Chondrocyte (in vitro differentiated cells): ENCODE measurements at regions not wholly inside any gene's neighbourhood (a gene's known extent, or its start where the extent isn't known, plus 50 kb on each side); places are given as distances from the start of the nearest gene placed in this dataset.

Experiments used
- DNase-seq: peaks from one replicate; pipeline ENCODE4 v3.0.0; 2021; ENCODE audit warnings: mixed read lengths, low spot score
- H3K27ac Mint-ChIP-seq: one replicate; pipeline ENCODE4 v1.8.0; 2021; ENCODE audit warnings: mild to moderate bottlenecking, moderate library complexity, mixed read lengths; ENCODE audit not compliant: unreplicated experiment
- H3K27me3 Mint-ChIP-seq: 2 replicates; pipeline ENCODE4 v1.8.0; 2021; ENCODE audit warnings: low read depth, mixed read lengths
- H3K36me3 Mint-ChIP-seq: 2 replicates; pipeline ENCODE4 v1.8.0; 2021; ENCODE audit warnings: low read depth, mixed read lengths
- H3K4me1 Mint-ChIP-seq: 2 replicates; pipeline ENCODE4 v1.8.0; 2021; ENCODE audit warnings: low read depth, mild to moderate bottlenecking, mixed read lengths
- H3K4me3 Mint-ChIP-seq: one replicate; pipeline ENCODE4 v1.8.0; 2021; ENCODE audit warnings: mild to moderate bottlenecking, moderate library complexity, mixed read lengths; ENCODE audit not compliant: unreplicated experiment
- H3K9me3 Mint-ChIP-seq: 2 replicates; pipeline ENCODE4 v1.8.0; 2021; ENCODE audit warnings: low read depth, mixed read lengths
- TF ChIP-seq, protein P1 (sequence below): fragments of 200-600 bp; sonication (generic); IDR thresholded peaks from 2 replicates; pipeline ENCODE4 v1.5.0; 2021; ENCODE audit warnings: antibody characterized with exemption, mild to moderate bottlenecking, moderate library complexity

- no peak overlapping the region for H3K4me3 Mint-ChIP-seq
- peaks cover 9% of the 10 kb centered on the region for H3K4me1 Mint-ChIP-seq
- H3K9me3 Mint-ChIP-seq = no peaks in the 10 kb centered on the region
- H3K36me3 Mint-ChIP-seq = no peaks in the 10 kb centered on the region
- no peak for DNase-seq
- H3K27ac Mint-ChIP-seq = no peak overlapping the region
- TF ChIP-seq, protein P1, sequence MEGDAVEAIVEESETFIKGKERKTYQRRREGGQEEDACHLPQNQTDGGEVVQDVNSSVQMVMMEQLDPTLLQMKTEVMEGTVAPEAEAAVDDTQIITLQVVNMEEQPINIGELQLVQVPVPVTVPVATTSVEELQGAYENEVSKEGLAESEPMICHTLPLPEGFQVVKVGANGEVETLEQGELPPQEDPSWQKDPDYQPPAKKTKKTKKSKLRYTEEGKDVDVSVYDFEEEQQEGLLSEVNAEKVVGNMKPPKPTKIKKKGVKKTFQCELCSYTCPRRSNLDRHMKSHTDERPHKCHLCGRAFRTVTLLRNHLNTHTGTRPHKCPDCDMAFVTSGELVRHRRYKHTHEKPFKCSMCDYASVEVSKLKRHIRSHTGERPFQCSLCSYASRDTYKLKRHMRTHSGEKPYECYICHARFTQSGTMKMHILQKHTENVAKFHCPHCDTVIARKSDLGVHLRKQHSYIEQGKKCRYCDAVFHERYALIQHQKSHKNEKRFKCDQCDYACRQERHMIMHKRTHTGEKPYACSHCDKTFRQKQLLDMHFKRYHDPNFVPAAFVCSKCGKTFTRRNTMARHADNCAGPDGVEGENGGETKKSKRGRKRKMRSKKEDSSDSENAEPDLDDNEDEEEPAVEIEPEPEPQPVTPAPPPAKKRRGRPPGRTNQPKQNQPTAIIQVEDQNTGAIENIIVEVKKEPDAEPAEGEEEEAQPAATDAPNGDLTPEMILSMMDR = no peak
- H3K27me3 Mint-ChIP-seq = no peaks in the 10 kb centered on the region
These were observed 89.2 kb upstream of the PELI1 start for GRCh38 chr2:64233376-64233922.

DNA sequence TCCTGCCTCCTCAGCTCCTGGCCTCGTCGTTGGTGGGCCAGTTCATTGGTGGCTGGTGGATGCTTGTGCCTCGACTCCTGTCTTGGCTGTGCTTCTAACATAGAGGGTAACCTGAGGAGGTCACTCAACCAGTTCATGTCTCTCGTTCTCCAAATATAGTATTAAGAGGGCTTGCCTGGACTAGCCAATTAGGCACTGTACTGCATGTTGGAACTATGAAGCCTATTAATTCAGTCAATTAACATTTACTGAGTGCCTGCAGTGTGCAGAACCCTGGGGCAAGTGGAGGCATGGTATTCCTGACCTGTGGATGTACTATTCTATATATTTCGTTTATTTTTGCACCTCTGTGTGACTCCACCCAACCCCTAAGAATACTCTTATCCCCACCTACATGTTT is 89.9 kb upstream of the PELI1 start:
- Mint-ChIP-seq H3K36me3 (no peaks in the 10 kb centered on the region), H3K27me3 (no peaks in the 10 kb centered on the region), H3K4me3 (no peak overlapping the region), H3K9me3 (no peaks in the 10 kb centered on the region), H3K4me1 (peaks cover 5% of the 10 kb centered on the region), H3K27ac (no peak overlapping the region)
- no peak for DNase-seq
- TF ChIP-seq, protein P1 = no peak

GRCh38 chr2:64234785-64235184 is 90.6 kb upstream of the PELI1 start:
- Mint-ChIP-seq H3K4me3 (no peak overlapping the region), H3K27me3 (no peaks in the 10 kb centered on the region), H3K36me3 (no peaks in the 10 kb centered on the region), H3K27ac (no peak overlapping the region), H3K4me1 (peaks cover 5% of the 10 kb centered on the region), H3K9me3 (no peaks in the 10 kb centered on the region)
- TF ChIP-seq, protein P1 = no peak
- no peak for DNase-seq

GRCh38 chr2:64237266-64237665 is 93.0 kb upstream of the PELI1 start:
- Mint-ChIP-seq H3K4me3 (no peak overlapping the region), H3K27ac (no peak overlapping the region), H3K9me3 (no peaks in the 10 kb centered on the region), H3K27me3 (no peaks in the 10 kb centered on the region), H3K4me1 (no peaks in the 10 kb centered on the region), H3K36me3 (no peaks in the 10 kb centered on the region)
- TF ChIP-seq, protein P1 = no peak
- no peak for DNase-seq

DNA sequence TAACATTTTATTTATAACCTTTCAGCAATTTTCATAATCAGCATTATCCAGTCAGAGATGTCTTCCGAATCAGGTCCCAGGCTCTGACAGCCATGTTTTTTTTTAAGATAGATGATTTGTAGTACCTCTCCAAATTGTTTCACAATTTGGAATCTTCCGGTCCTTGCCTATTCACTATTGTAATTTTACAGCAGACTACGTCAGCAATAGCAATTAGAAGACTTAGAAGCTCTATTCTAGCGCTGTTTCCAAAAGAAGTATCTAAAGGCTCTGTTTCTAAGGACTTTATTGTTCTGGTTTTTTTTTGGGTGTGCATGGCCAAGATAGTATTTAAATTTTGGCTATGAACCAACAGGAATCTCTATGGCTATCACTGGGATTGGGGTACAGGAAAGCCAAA is 94.6 kb upstream of the PELI1 start:
- Mint-ChIP-seq H3K4me3 (no peak overlapping the region), H3K9me3 (no peaks in the 10 kb centered on the region)

More for the DNA sequence above, 94.6 kb upstream of the PELI1 start:
- Mint-ChIP-seq H3K27ac (no peak overlapping the region), H3K27me3 (no peaks in the 10 kb centered on the region), H3K4me1 (no peaks in the 10 kb centered on the region), H3K36me3 (no peaks in the 10 kb centered on the region)
- DNase-seq = no peak
- TF ChIP-seq, protein P1 = no peak
